ENCODE measurements at regions not wholly inside any gene's neighbourhood (a gene's known extent, or its start where the extent isn't known, plus 50 kb on each side); places are given as distances from the start of the nearest gene placed in this dataset.

GRCh38 chr2:103285354-103285753 lies 523.5 kb downstream of the TMEM182 start:
- Histone ChIP-seq H3K9me3 (no peaks in the 10 kb centered on the region), H3K36me3 (no peaks in the 10 kb centered on the region), H3K27ac (no peak overlapping the region), H3K27me3 (no peaks in the 10 kb centered on the region), H3K4me3 (no peak overlapping the region), H3K4me1 (no peaks in the 10 kb centered on the region)
- 62 to 73% (median 69%) methylated on average over 3 of the region's 3 CpGs for WGBS, 4 donors
- intact Hi-C loops (cut with DNase I): no loop called here
- no peak for DNase-seq
- TF ChIP-seq POLR2A (IDR thresholded peaks at IDR 0.05): no peak
- TF ChIP-seq CTCF (IDR thresholded peaks at IDR 0.05): no peak
- ATAC-seq: no peak

- Histone ChIP-seq H3K4me3 (no peak overlapping the region), H3K36me3 (no peaks in the 10 kb centered on the region), H3K27ac (no peak overlapping the region), H3K4me1 (no peaks in the 10 kb centered on the region), H3K9me3 (no peaks in the 10 kb centered on the region), H3K27me3 (peaks cover 0 to 4% (median 0%) of the 10 kb centered on the region in 9 donors)
- WGBS, 4 donors: 78 to 85% (median 81%) methylated on average over 4 of the region's 4 CpGs
- TF ChIP-seq CTCF (IDR thresholded peaks at IDR 0.05): no peak
- TF ChIP-seq POLR2A (IDR thresholded peaks at IDR 0.05): no peak
- intact Hi-C loops (cut with DNase I): no loop called here
- no peak for ATAC-seq
- no peak for DNase-seq
Measured at GRCh38 chr2:103287746-103288145, 525.9 kb downstream of the TMEM182 start.

GRCh38 chr2:103288696-103289095 lies 526.9 kb downstream of the TMEM182 start:
- Histone ChIP-seq H3K9me3 (no peaks in the 10 kb centered on the region), H3K27ac (no peak overlapping the region), H3K4me1 (no peaks in the 10 kb centered on the region), H3K36me3 (no peaks in the 10 kb centered on the region), H3K4me3 (no peak overlapping the region), H3K27me3 (peaks cover 0 to 14% (median 0%) of the 10 kb centered on the region in 9 donors)
- no peak for TF ChIP-seq POLR2A (IDR thresholded peaks at IDR 0.05)
- TF ChIP-seq CTCF (IDR thresholded peaks at IDR 0.05): no peak
- no peak for ATAC-seq
- no peak for DNase-seq
- whole genome bisulfite sequencing, 4 donors: 55 to 65% (median 60%) methylated on average over 5 of the region's 5 CpGs
- intact Hi-C loops (cut with DNase I): no loop called here

DNA sequence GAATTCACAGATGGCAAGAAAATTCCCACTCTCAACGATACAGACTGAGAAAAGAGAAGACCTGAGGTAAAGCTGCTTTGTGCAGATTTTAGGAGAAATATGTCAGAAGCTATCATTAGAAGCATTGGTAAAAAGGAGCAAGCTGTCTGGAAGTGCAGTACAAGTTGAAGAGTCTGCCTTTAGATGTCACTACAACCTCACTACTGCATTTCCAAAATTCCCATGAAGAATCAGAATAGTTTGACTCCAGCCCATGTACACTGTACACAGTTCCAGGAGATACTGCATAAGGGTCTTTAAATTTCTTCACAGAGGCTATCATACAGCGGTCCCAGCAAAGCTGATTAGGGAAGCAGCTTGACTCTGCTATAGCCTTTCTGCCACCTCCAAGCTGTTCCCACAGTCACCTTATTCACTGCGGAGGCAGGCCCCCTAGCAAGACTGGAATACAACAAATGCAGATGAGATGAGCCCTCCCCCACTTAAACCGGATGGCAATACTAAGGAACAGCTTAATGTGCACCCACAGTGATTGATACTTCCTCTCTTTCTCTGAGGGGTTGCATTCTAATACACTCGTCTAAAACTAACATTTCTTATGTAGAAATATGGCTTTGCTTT lies 527.4 kb downstream of the TMEM182 start:
- Histone ChIP-seq H3K36me3 (no peaks in the 10 kb centered on the region), H3K27ac (no peak overlapping the region), H3K27me3 (peaks cover 0 to 19% (median 0%) of the 10 kb centered on the region in 9 donors), H3K9me3 (no peaks in the 10 kb centered on the region), H3K4me1 (no peaks in the 10 kb centered on the region), H3K4me3 (no peak overlapping the region)
- ATAC-seq (no peak), DNase-seq (no peak)
- WGBS, 4 donors: 25 to 32% (median 29%) methylated on average over 5 of the region's 5 CpGs
- intact Hi-C loops (cut with DNase I): no loop called here
- TF ChIP-seq POLR2A (IDR thresholded peaks at IDR 0.05) (no peak), CTCF (IDR thresholded peaks at IDR 0.05) (no peak)

Data from heart left ventricle (tissue), 16 donors.